Epithelial cell of esophagus (primary cell): ENCODE measurements at regions not wholly inside any gene's neighbourhood (a gene's known extent, or its start where the extent isn't known, plus 50 kb on each side); places are given as distances from the start of the nearest gene placed in this dataset.
"Not testable (repeated sequence)": the region's sequence is repeated elsewhere in the genome, so short reads cannot be mapped to it uniquely, and the experiment has no call there.

Experiments
- DNase-seq: peaks from one replicate; pipeline ENCODE4 v3.0.0; 2010; ENCODE audit warnings: low read depth
- H3K4me3 ChIP-seq: 2 replicates; pipeline ENCODE4 v1.5.1; 2011; ENCODE audit warnings: mild to moderate bottlenecking, low read length, control low read depth
- CTCF ChIP-seq: IDR thresholded peaks from 2 replicates; pipeline ENCODE4 v1.5.1; 2011; ENCODE audit warnings: low read depth, mild to moderate bottlenecking, low read length, control low read depth, inconsistent platforms; ENCODE audit not compliant: insufficient read depth; ENCODE audit errors: missing control alignments

GRCh38 chr2:215828528-215829184, 184.7 kb downstream of the MREG start:
- TF ChIP-seq CTCF = peak; percentile 77
- peak; percentile 80 for DNase-seq
- no peak overlapping the region for H3K4me3 ChIP-seq

GRCh38 chr2:215826838-215827441, 186.4 kb downstream of the MREG start:
- DNase-seq = no peak
- no peak overlapping the region for H3K4me3 ChIP-seq
- no peak for TF ChIP-seq CTCF

DNA sequence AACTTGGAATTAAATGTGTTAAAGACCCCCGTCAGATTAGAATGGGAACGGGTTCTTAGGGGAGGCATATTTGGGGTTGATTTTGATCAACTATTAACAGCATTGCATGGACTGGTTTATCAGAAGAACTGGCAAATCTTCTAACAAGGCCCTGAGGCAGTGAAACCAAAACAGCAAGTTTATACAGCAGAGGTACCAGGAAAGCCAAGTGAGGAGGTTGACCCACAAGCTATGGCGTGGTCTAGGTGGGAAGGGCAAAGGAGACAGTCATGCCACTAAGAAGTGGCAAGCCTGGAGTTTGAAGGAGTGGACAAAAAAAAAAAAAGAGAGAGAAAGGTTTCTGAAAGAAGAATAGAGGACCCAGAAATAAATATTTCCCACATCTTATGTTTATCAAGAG, 187.0 kb downstream of the MREG start:
- H3K4me3 ChIP-seq = no peak overlapping the region
- no peak for TF ChIP-seq CTCF

GRCh38 chr2:215825707-215826106, 187.6 kb downstream of the MREG start:
- TF ChIP-seq CTCF = no peak
- DNase-seq = no peak
- H3K4me3 ChIP-seq = no peak overlapping the region

More for the DNA sequence above, 187.0 kb downstream of the MREG start:
- DNase-seq = peak; percentile 53

DNA sequence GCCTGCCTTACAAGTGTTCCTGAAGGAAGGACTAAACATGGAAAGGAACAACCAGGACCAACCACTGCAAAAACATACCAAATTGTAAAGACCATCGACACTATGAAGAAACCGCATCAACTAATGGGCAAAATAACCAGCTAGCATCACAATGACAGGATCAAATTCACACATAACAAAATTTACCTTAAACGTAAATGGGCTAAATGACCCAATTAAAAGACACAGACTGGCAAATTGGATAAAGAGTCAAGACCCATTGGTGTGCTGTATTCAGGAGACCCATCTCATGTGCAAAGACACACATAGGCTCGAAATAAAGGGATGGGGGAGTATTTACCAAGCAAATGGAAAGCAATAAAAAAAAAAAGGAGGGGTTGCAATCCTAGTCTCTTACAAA, 192.1 kb downstream of the MREG start:
- not testable (repeated sequence) for H3K4me3 ChIP-seq, DNase-seq

DNA sequence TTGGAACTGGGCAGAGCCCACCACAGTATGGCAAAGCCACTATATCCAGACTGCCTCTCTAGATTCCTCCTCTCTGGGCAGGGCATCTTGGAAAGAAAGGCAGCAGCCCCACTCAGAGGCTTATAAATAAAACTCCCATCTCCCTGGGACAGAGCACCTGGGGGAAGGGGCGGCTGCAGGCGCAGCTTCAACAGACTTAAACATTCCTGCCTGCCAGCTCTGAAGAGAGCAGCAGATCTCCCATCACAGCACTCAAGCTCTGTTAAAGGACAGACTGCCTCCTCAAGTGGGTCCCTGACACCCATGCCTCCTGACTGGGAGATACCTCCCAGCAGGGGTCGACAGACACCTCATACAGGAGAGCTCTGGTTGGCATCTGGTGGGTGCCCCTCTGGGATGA, 193.6 kb downstream of the MREG start:
- not testable (repeated sequence) for DNase-seq

GRCh38 chr2:215817046-215817445, 196.3 kb downstream of the MREG start:
- H3K4me3 ChIP-seq = no peak overlapping the region
- DNase-seq = peak; percentile 63
- TF ChIP-seq CTCF = no peak

More for the DNA sequence above, 193.6 kb downstream of the MREG start:
- H3K4me3 ChIP-seq = not testable (repeated sequence)

DNA sequence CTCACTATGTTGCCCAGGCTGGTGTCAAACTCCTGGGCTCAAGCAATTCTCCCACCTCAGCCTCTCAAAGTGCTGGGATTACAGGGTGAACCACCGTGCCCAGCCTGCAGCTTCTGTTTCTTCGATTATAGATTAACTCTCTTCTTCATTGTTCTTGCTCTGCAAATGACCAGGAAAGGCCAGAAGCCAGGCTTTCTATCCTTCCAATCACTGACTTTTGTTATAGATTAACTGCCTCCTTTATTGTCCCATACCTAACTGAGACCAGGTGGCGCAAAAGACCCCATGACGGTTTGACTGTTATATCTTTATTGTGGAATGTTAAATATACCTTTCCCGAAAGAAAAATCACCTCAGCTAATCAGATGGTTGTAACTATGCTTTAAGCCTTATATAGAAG, 196.9 kb downstream of the MREG start:
- H3K4me3 ChIP-seq = no peak overlapping the region
- no peak for DNase-seq
- no peak for TF ChIP-seq CTCF
